Endothelial cell of umbilical vein (primary cell): ENCODE measurements at regions not wholly inside any gene's neighbourhood (a gene's known extent, or its start where the extent isn't known, plus 50 kb on each side); places are given as distances from the start of the nearest gene placed in this dataset.
A peak's percentile ranks its signal among the peaks of the same experiment; 100 is the strongest.

Experiments
- BruUV-seq: library from RNA; stranded (reverse); fragments of 400-500 nt; replicated peaks from 2 replicates; lab custom pipeline; 2021; lab: Mats Ljungman, UMichigan
- CTCF ChIA-PET: fragments of 300-600, 350-600 bp; sonication (Branson Sonifier 250); formaldehyde crosslinking; loops from one replicate; lab custom pipeline; 2021; ENCODE audit warnings: antibody characterized with exemption, inconsistent platforms; lab: Charles Lee
- POLR2A ChIA-PET: fragments of 300-600, 350-600 bp; sonication (Branson Sonifier 250); formaldehyde crosslinking; loops from one replicate; lab custom pipeline; 2021; ENCODE audit warnings: antibody characterized with exemption, inconsistent platforms; lab: Charles Lee
- DNase-seq: peaks from one replicate; pipeline ENCODE4 v3.0.0-alpha.2; 2011; ENCODE audit warnings: low read depth, low spot score
- FAIRE-seq: peaks from 2 replicates; lab custom pipeline; 2011; peaks lifted over from hg19 to GRCh38; lab: Jason Lieb, UNC
- H2AFZ ChIP-seq: 2 replicates; pipeline ENCODE4 v1.6.0; 2012; ENCODE audit warnings: low read depth, low read length, control low read depth, inconsistent platforms
- H3K27ac ChIP-seq: 2 replicates; pipeline ENCODE4 v1.5.1; 2011; ENCODE audit warnings: low read depth, mild to moderate bottlenecking, control low read depth, low read length, moderate library complexity; ENCODE audit not compliant: insufficient read depth
- H3K27me3 ChIP-seq, 2 experiments: 2 replicates each; pipeline versions ENCODE4 v1.6.0 to v1.6.1; 2011; ENCODE audit warnings: low read length in 2 of 2, mixed read lengths in 1 of 2; ENCODE audit not compliant: control insufficient read depth in 2 of 2, insufficient read depth in 2 of 2
- H3K36me3 ChIP-seq, 2 experiments: 2 replicates in 1 of 2; 3 replicates in 1 of 2; pipeline ENCODE4 v1.5.1; 2011; ENCODE audit warnings: low read length in 2 of 2, mild to moderate bottlenecking in 1 of 2, moderate library complexity in 1 of 2; ENCODE audit not compliant: control insufficient read depth in 2 of 2, insufficient read depth in 2 of 2; ENCODE audit errors: extremely low read depth in 1 of 2
- H3K4me1 ChIP-seq: 3 replicates; pipeline ENCODE4 v1.5.1; 2011; ENCODE audit warnings: mild to moderate bottlenecking, low read length; ENCODE audit not compliant: control insufficient read depth, insufficient read depth; ENCODE audit errors: extremely low read depth
- H3K4me2 ChIP-seq: 2 replicates; pipeline ENCODE4 v1.6.1; 2011; ENCODE audit warnings: low read length, control low read depth, mixed read lengths; ENCODE audit not compliant: insufficient read depth
- H3K4me3 ChIP-seq, 3 experiments: fragments of 200-600 bp in 1 of 3; sonication (generic), shearing (Covaris generic) in 1 of 3; replicated peaks in 1 of 3; 2 replicates each; pipeline ENCODE4 v1.5.1; 2011 to 2016; ENCODE audit warnings: control low read depth in 3 of 3, low read length in 3 of 3, mild to moderate bottlenecking in 2 of 3, inconsistent platforms in 1 of 3, low read depth in 1 of 3, moderate library complexity in 1 of 3; ENCODE audit not compliant: insufficient read depth in 1 of 3
- H3K79me2 ChIP-seq: 2 replicates; pipeline ENCODE4 v1.6.0; 2012; ENCODE audit warnings: low read length, inconsistent platforms; ENCODE audit not compliant: control insufficient read depth, insufficient read depth
- H3K9ac ChIP-seq: replicated peaks from 2 replicates; pipeline ENCODE3; 2011; ENCODE audit warnings: low read length, control low read depth; ENCODE audit not compliant: insufficient read depth; ENCODE audit errors: extremely low read depth
- H3K9me1 ChIP-seq: replicated peaks from 3 replicates; pipeline ENCODE4 v1.6.0; 2011; ENCODE audit warnings: mild to moderate bottlenecking, low read length; ENCODE audit not compliant: control insufficient read depth, insufficient read depth; ENCODE audit errors: extremely low read depth
- H3K9me3 ChIP-seq: replicated peaks from 2 replicates; pipeline ENCODE4 v1.5.1; 2012; ENCODE audit warnings: low read length, inconsistent platforms; ENCODE audit not compliant: control insufficient read depth, insufficient read depth
- H4K20me1 ChIP-seq: replicated peaks from 2 replicates; pipeline ENCODE3; 2011; ENCODE audit warnings: mild to moderate bottlenecking, low read length; ENCODE audit not compliant: control insufficient read depth, insufficient read depth; ENCODE audit errors: extremely low read depth
- EZH2 ChIP-seq: IDR thresholded peaks from 2 replicates; pipeline ENCODE4 v1.6.1; 2012; ENCODE audit warnings: borderline replicate concordance, low read depth, mild to moderate bottlenecking, moderate library complexity, low read length, inconsistent platforms; ENCODE audit not compliant: severe bottlenecking
- FOS ChIP-seq: IDR thresholded peaks from 2 replicates; pipeline ENCODE4 v1.6.1; 2011; ENCODE audit warnings: mild to moderate bottlenecking, low read length, moderate library complexity, borderline replicate concordance; ENCODE audit not compliant: insufficient read depth
- GATA2 ChIP-seq: IDR thresholded peaks from 2 replicates; pipeline ENCODE4 v1.7.0; 2011; ENCODE audit warnings: low read depth, mild to moderate bottlenecking, moderate library complexity, mixed read lengths, low read length; ENCODE audit not compliant: insufficient read length, insufficient read depth
- JUN ChIP-seq: IDR thresholded peaks from 2 replicates; pipeline ENCODE4 v1.6.1; 2011; ENCODE audit warnings: borderline replicate concordance, low read depth; ENCODE audit not compliant: insufficient read length, insufficient read depth
- MYC ChIP-seq: IDR thresholded peaks from one replicate; pipeline ENCODE4 v1.6.1; 2011; ENCODE audit warnings: mild to moderate bottlenecking, low read depth, low read length
- POLR2A ChIP-seq: IDR thresholded peaks from 2 replicates; pipeline ENCODE4 v1.6.1; 2012; ENCODE audit warnings: low read depth, mild to moderate bottlenecking, control low read depth, low read length
- POLR2AphosphoS5 ChIP-seq: IDR thresholded peaks from 2 replicates; pipeline ENCODE4 v1.6.1; 2012; ENCODE audit warnings: low read depth, mild to moderate bottlenecking, control low read depth, low read length, moderate library complexity; ENCODE audit not compliant: insufficient read depth
- dilution Hi-C: fragments of 300-500 bp; cut with MboI; formaldehyde crosslinking; loops from one replicate; pipeline ENCODE4 v1.15.0; 2019; ENCODE audit warnings: low sequenced_read_pairs; ENCODE audit not compliant: extremely low pct_ligation_motif_present
- intact Hi-C: fragments of 100-400 bp; cut with micrococcal nuclease; formaldehyde crosslinking; loops from one replicate; pipeline ENCODE4 v1.10.0; 2022
- TF ChIP-seq, protein P1 (sequence below): IDR thresholded peaks from 2 replicates; pipeline ENCODE4 v1.6.1; 2011; ENCODE audit not compliant: insufficient read depth, insufficient read length
- TF ChIP-seq, protein P2 (sequence below), 2 donors: IDR thresholded peaks; 1 replicate in 1 of 2; 2 replicates in 1 of 2; pipeline ENCODE4 v1.5.1; 2011; ENCODE audit warnings: low read length in 2 of 2, mild to moderate bottlenecking in 2 of 2, moderate library complexity in 2 of 2, control low read depth in 1 of 2, inconsistent platforms in 1 of 2, low read depth in 1 of 2; ENCODE audit not compliant: insufficient read depth in 1 of 2; ENCODE audit errors: extremely low read depth in 1 of 2

DNA sequence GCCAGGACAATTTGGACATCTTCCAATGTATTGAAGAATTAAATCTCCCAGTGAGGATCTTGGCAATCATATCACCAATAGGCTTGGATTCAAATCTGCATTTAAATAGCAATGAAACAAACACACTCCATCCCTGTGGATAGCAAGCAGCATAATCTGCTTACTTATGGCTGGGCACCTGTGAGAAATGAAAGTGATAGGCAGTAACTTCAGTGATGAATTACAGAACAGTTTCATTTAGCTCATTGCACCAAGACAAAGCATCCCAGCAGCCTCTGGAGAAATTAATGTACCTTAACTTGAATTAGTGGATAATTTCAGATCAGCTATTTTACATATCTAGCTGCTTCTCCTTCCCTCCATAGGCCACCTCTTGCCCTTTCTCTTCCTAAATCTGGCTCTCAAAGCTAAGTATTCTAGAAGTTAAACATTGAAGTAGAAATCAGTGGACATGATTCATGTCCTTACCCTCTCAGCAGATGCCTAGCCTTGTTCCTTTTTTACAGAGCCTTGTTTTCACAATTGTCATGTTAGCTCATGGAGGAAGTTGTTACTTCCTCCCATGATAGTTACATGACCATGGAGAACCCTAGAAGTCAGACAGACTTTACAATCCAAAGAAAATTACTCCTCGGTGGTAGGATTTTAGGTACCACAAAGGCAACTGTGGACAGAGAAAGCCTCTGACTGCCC is 88.5 kb upstream of the TACR1 start:
- no peak overlapping the region for H3K27ac ChIP-seq
- no peak overlapping the region for H3K4me2 ChIP-seq
- CTCF ChIA-PET: no interaction called here
- H3K4me3 ChIP-seq: no peak overlapping the region
- no peaks in the 10 kb centered on the region for H3K79me2 ChIP-seq
- peaks cover 12% of the 10 kb centered on the region for H3K4me1 ChIP-seq
- H3K9me1 ChIP-seq: no peaks in the 10 kb centered on the region
- H3K9me3 ChIP-seq: no peaks in the 10 kb centered on the region
- peak; percentile 14 for DNase-seq
- no peaks in the 10 kb centered on the region for H3K36me3 ChIP-seq
- H4K20me1 ChIP-seq: no peaks in the 10 kb centered on the region
- POLR2A ChIA-PET: no interaction called here
- H2AFZ ChIP-seq: peak overlapping the region; percentile 4
- no peak for FAIRE-seq
- intact Hi-C loops (no loop called here), dilution Hi-C loops (no loop called here)
- no peak overlapping the region for H3K9ac ChIP-seq
- TF ChIP-seq POLR2A: no peak
- TF ChIP-seq, protein P1, sequence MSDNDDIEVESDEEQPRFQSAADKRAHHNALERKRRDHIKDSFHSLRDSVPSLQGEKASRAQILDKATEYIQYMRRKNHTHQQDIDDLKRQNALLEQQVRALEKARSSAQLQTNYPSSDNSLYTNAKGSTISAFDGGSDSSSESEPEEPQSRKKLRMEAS: no peak
- no peak for TF ChIP-seq EZH2
- no peak for TF ChIP-seq POLR2AphosphoS5
- no peak for TF ChIP-seq GATA2
- TF ChIP-seq MYC: no peak
- no peak for TF ChIP-seq JUN
- TF ChIP-seq, protein P2, sequence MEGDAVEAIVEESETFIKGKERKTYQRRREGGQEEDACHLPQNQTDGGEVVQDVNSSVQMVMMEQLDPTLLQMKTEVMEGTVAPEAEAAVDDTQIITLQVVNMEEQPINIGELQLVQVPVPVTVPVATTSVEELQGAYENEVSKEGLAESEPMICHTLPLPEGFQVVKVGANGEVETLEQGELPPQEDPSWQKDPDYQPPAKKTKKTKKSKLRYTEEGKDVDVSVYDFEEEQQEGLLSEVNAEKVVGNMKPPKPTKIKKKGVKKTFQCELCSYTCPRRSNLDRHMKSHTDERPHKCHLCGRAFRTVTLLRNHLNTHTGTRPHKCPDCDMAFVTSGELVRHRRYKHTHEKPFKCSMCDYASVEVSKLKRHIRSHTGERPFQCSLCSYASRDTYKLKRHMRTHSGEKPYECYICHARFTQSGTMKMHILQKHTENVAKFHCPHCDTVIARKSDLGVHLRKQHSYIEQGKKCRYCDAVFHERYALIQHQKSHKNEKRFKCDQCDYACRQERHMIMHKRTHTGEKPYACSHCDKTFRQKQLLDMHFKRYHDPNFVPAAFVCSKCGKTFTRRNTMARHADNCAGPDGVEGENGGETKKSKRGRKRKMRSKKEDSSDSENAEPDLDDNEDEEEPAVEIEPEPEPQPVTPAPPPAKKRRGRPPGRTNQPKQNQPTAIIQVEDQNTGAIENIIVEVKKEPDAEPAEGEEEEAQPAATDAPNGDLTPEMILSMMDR (IDR thresholded peaks at IDR 0.05; ENCODE audit: extremely low read depth in 1 of 2, insufficient read depth in 1 of 2, low read depth in 1 of 2, low read length in 2 of 2): no peak
- no peak for TF ChIP-seq FOS
- H3K27me3 ChIP-seq: no peaks in the 10 kb centered on the region
- BruUV-seq: no TSS peak
